ENCODE measurements at regions not wholly inside any gene's neighbourhood (a gene's known extent, or its start where the extent isn't known, plus 50 kb on each side); places are given as distances from the start of the nearest gene placed in this dataset.

DNA sequence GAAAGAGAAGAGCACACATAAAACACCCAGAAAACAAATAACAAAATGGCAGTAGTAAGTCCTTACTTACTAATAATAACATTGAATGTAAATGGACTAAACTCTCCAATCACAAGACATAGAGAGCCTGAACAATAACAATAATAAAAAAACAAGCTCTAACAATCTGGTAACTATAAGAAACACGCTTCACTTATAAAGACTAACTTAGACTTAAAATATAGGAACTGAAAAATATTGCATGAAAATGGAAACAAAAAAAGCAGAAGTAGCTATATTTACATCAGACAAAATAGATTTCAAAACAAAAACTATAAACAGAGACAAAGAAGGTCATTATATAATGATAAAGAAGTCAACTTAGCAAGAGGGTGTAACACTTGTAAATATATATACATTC, 83.1 kb upstream of the LYPLAL1 start:
- TF ChIP-seq SPI1 (IDR thresholded peaks at IDR 0.05; ENCODE audit: low read depth, low read length) (peak; percentile 50; the same call in 1 of the 2 replicates), POLR2A (IDR thresholded peaks at IDR 0.05; ENCODE audit: low read depth, low read length) (no peak)
